ENCODE measurements at regions not wholly inside any gene's neighbourhood (a gene's known extent, or its start where the extent isn't known, plus 50 kb on each side); places are given as distances from the start of the nearest gene placed in this dataset.

DNA sequence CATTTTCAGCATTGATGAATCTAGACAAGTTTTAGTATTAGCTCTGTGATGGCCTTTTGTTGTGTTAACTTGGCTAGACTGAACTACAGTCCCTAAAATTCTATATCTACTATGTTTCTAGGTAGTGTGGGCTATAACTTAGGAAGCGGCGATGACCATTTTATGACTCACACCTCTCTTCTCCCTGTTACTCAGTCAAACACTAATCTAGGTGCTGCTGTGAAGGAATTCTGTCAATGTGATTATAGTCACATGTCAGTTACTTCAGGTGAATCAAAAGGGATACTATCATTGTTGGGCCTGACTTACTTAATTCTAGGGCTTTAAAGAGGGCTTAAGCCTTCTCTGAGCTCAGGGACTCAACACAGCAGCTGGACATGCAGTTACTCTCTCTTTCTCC, 691.5 kb upstream of the MAP3K7 start:
- no peak for DNase-seq
- Histone ChIP-seq H3K4me1 (no peaks in the 10 kb centered on the region), H3K4me3 (no peak overlapping the region), H3K27me3 (no peaks in the 10 kb centered on the region), H3K27ac (no peak overlapping the region), H3K36me3 (replicated peaks in 1 of 2; ENCODE audit: insufficient read depth in 1 of 2, low read depth in 2 of 2) (no peaks in the 10 kb centered on the region), H3K9me3 (no peaks in the 10 kb centered on the region)
- intact Hi-C loops (cut with DNase I): no loop called here
- no peak for TF ChIP-seq POLR2A (IDR thresholded peaks at IDR 0.05)
- TF ChIP-seq, protein P1, sequence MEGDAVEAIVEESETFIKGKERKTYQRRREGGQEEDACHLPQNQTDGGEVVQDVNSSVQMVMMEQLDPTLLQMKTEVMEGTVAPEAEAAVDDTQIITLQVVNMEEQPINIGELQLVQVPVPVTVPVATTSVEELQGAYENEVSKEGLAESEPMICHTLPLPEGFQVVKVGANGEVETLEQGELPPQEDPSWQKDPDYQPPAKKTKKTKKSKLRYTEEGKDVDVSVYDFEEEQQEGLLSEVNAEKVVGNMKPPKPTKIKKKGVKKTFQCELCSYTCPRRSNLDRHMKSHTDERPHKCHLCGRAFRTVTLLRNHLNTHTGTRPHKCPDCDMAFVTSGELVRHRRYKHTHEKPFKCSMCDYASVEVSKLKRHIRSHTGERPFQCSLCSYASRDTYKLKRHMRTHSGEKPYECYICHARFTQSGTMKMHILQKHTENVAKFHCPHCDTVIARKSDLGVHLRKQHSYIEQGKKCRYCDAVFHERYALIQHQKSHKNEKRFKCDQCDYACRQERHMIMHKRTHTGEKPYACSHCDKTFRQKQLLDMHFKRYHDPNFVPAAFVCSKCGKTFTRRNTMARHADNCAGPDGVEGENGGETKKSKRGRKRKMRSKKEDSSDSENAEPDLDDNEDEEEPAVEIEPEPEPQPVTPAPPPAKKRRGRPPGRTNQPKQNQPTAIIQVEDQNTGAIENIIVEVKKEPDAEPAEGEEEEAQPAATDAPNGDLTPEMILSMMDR (IDR thresholded peaks at IDR 0.05): no peak
- ATAC-seq: no peak
- WGBS, 2 donors: 93% methylated on average over 2 of the region's 2 CpGs

DNA sequence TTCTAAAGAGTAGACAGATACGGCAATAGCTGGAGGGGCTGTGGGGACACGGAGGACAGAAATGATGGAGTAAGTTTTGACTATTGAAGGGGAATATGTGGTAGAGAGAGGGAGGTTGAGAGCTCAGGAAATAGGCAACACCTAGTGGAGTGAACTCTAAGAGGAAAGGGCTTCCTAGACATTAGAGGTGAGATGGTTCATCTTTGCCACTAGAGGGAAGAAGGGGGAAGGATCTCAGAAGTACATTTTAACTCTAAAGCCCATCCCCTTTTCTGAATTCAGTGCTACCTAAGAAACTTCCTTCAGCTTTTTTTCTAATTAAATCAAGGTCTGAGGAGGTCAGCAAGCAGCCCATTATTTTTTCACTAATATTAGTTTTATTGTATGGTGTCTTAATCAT, 689.4 kb upstream of the MAP3K7 start:
- DNase-seq (no peak), ATAC-seq (no peak)
- H3K27ac ChIP-seq: no peak overlapping the region
- TF ChIP-seq POLR2A (IDR thresholded peaks at IDR 0.05): no peak
- TF ChIP-seq, protein P1 (IDR thresholded peaks at IDR 0.05): no peak
- H3K4me3 ChIP-seq: no peak overlapping the region
- H3K36me3 ChIP-seq (replicated peaks in 1 of 2; ENCODE audit: insufficient read depth in 1 of 2, low read depth in 2 of 2): no peaks in the 10 kb centered on the region
- WGBS, 2 donors: 41 to 45% methylated on average over 2 of the region's 2 CpGs
- H3K27me3 ChIP-seq: no peaks in the 10 kb centered on the region
- no peaks in the 10 kb centered on the region for H3K9me3 ChIP-seq
- intact Hi-C loops (cut with DNase I): no loop called here
- no peaks in the 10 kb centered on the region for H3K4me1 ChIP-seq

DNA sequence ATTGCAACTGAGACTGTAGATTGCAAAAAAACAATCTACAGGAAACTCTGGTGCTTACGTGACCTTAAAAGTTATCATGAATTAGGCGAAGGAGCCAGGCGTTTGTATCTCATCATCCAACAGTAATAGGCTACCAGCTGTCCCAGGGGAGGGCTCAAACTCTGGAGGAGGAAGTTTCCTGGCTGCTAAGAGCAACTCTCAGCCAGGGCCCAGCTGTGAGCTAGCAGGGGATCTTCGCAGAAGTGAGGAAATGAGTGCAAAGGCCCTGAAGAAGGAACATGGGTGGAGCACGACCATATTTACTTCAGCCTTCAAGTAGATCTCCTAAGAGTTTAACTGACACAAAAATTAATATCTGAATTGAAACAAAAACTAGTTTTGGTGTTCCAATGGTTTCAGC, 686.9 kb upstream of the MAP3K7 start:
- Histone ChIP-seq H3K27me3 (no peaks in the 10 kb centered on the region), H3K9me3 (no peaks in the 10 kb centered on the region), H3K4me3 (no peak overlapping the region), H3K27ac (no peak overlapping the region), H3K4me1 (no peaks in the 10 kb centered on the region), H3K36me3 (replicated peaks in 1 of 2; ENCODE audit: insufficient read depth in 1 of 2, low read depth in 2 of 2) (no peaks in the 10 kb centered on the region)
- TF ChIP-seq, protein P1 (IDR thresholded peaks at IDR 0.05): no peak
- TF ChIP-seq POLR2A (IDR thresholded peaks at IDR 0.05): no peak
- ATAC-seq (no peak), DNase-seq (peak in 2 of 4 donors; percentile 19 to 23)
- 49 to 56% methylated on average over 5 of the region's 5 CpGs for WGBS, 2 donors
- intact Hi-C loops (cut with DNase I): no loop called here

DNA sequence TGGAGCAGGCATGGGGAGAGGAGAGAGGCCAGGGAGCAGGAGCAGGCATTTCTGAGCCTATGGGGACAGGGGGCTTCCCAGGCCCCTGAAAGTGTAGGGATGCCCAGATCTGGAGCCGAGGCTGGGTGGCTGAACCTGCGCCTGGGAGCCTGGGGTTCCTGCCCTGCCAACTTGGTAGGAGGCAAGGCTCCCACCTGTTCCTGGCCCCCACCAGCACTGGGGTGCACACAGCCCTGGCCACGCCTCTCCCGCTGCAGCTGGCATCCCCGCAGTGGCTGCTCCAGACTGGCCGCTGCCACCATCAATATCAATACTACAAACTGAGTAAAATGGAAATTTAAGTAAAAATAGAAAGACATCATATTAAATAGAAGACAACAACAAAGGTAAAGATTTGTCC, 684.9 kb upstream of the MAP3K7 start:
- Histone ChIP-seq H3K27ac (no peak overlapping the region), H3K9me3 (no peaks in the 10 kb centered on the region), H3K27me3 (no peaks in the 10 kb centered on the region), H3K4me3 (no peak overlapping the region), H3K36me3 (replicated peaks in 1 of 2; ENCODE audit: insufficient read depth in 1 of 2, low read depth in 2 of 2) (no peaks in the 10 kb centered on the region), H3K4me1 (no peaks in the 10 kb centered on the region)
- no peak for ATAC-seq
- no peak for TF ChIP-seq POLR2A (IDR thresholded peaks at IDR 0.05)
- TF ChIP-seq, protein P1 (IDR thresholded peaks at IDR 0.05): no peak
- intact Hi-C loops (cut with DNase I): no loop called here
- no peak for DNase-seq
- WGBS, 2 donors: 92% methylated on average over 5 to 6 of the region's 6 CpGs

DNA sequence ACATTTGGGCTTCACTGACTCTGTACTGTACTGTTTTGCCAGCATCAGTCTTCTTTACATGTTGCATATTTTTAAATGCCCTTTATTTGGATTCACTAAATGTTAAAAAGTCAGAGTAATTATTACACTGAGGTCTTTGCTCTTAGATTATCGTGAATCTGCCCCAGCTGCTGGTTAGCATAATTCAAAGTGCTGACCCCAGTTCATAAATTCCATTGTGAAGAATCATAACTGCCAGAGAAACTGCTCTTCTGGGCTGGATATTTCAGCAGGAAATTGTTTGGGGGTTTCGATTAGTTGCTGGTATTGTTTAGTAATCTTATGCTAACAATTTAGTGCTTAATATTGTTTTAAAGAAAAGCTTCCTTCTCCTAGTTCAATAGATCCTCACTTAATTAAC, 682.1 kb upstream of the MAP3K7 start:
- H3K4me3 ChIP-seq: no peak overlapping the region
- H3K27ac ChIP-seq: no peak overlapping the region
- H3K27me3 ChIP-seq: no peaks in the 10 kb centered on the region
- TF ChIP-seq, protein P1 (IDR thresholded peaks at IDR 0.05): no peak
- TF ChIP-seq POLR2A (IDR thresholded peaks at IDR 0.05): no peak
- DNase-seq (no peak), ATAC-seq (no peak)
- no peaks in the 10 kb centered on the region for H3K36me3 ChIP-seq (replicated peaks in 1 of 2; ENCODE audit: insufficient read depth in 1 of 2, low read depth in 2 of 2)
- no peaks in the 10 kb centered on the region for H3K4me1 ChIP-seq
- H3K9me3 ChIP-seq: no peaks in the 10 kb centered on the region
- intact Hi-C loops (cut with DNase I): no loop called here
- WGBS, 2 donors: 48 to 50% methylated on average over 2 of the region's 2 CpGs

All from body of pancreas (tissue), 4 donors.